SU-DHL-6 (cell line): ENCODE measurements at regions not wholly inside any gene's neighbourhood (a gene's known extent, or its start where the extent isn't known, plus 50 kb on each side); places are given as distances from the start of the nearest gene placed in this dataset.

Experiments
- EZH2phosphoT487 ChIP-seq: fragments of 200-600 bp; sonication (generic), shearing (Covaris generic); conservative IDR thresholded peaks from 2 replicates; pipeline ENCODE4 v1.6.1; 2018; ENCODE audit warnings: mild to moderate bottlenecking, antibody characterized with exemption, low read length, moderate library complexity, mixed read lengths
- TF ChIP-seq, protein P1 (sequence below): fragments of 200-600 bp; sonication (generic); IDR thresholded peaks from one replicate; pipeline ENCODE4 v1.5.1; 2017; ENCODE audit warnings: antibody characterized with exemption, mild to moderate bottlenecking, low read length, moderate library complexity; ENCODE audit not compliant: insufficient read depth, poor library complexity, severe bottlenecking

- TF ChIP-seq, protein P1, sequence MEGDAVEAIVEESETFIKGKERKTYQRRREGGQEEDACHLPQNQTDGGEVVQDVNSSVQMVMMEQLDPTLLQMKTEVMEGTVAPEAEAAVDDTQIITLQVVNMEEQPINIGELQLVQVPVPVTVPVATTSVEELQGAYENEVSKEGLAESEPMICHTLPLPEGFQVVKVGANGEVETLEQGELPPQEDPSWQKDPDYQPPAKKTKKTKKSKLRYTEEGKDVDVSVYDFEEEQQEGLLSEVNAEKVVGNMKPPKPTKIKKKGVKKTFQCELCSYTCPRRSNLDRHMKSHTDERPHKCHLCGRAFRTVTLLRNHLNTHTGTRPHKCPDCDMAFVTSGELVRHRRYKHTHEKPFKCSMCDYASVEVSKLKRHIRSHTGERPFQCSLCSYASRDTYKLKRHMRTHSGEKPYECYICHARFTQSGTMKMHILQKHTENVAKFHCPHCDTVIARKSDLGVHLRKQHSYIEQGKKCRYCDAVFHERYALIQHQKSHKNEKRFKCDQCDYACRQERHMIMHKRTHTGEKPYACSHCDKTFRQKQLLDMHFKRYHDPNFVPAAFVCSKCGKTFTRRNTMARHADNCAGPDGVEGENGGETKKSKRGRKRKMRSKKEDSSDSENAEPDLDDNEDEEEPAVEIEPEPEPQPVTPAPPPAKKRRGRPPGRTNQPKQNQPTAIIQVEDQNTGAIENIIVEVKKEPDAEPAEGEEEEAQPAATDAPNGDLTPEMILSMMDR: no peak
- no peak for TF ChIP-seq EZH2phosphoT487
These were observed 743.6 kb downstream of the RNF144A start for GRCh38 chr2:7660816-7661215.
